ENCODE measurements at regions not wholly inside any gene's neighbourhood (a gene's known extent, or its start where the extent isn't known, plus 50 kb on each side); places are given as distances from the start of the nearest gene placed in this dataset.

GRCh38 chr5:6184481-6184880 lies 193.9 kb downstream of the MED10 start:
- no peak for TF ChIP-seq CTCF (IDR thresholded peaks at IDR 0.05; ENCODE audit: insufficient read depth, low read length, missing control alignments)
- CTCF ChIA-PET: no interaction called here
- POLR2A ChIA-PET: no interaction called here
- H3K4me3 ChIP-seq (ENCODE audit: low read depth, low read length): no peak overlapping the region
- DNase-seq (ENCODE audit: low read depth, low spot score): no peak

GRCh38 chr5:6183391-6184390 lies 194.7 kb downstream of the MED10 start:
- H3K4me3 ChIP-seq (ENCODE audit: low read depth, low read length): no peak overlapping the region
- TF ChIP-seq CTCF (IDR thresholded peaks at IDR 0.05; ENCODE audit: insufficient read depth, low read length, missing control alignments): no peak
- DNase-seq (ENCODE audit: low read depth, low spot score): no peak
- POLR2A ChIA-PET: no interaction called here
- CTCF ChIA-PET: no interaction called here

- ChIA-PET CTCF (no interaction called here), POLR2A (no interaction called here)
- no peak overlapping the region for H3K4me3 ChIP-seq (ENCODE audit: low read depth, low read length)
- no peak for TF ChIP-seq CTCF (IDR thresholded peaks at IDR 0.05; ENCODE audit: insufficient read depth, low read length, missing control alignments)
- no peak for DNase-seq (ENCODE audit: low read depth, low spot score)
Measured at GRCh38 chr5:6182271-6182815, 196.0 kb downstream of the MED10 start.

- DNase-seq (ENCODE audit: low read depth, low spot score): no peak
- CTCF ChIA-PET: no interaction called here
- no peak for TF ChIP-seq CTCF (IDR thresholded peaks at IDR 0.05; ENCODE audit: insufficient read depth, low read length, missing control alignments)
- H3K4me3 ChIP-seq (ENCODE audit: low read depth, low read length): no peak overlapping the region
- POLR2A ChIA-PET: no interaction called here
Measured at GRCh38 chr5:6181871-6182270, 196.5 kb downstream of the MED10 start.

- CTCF ChIA-PET: no interaction called here
- DNase-seq (ENCODE audit: low read depth, low spot score): no peak
- TF ChIP-seq CTCF (IDR thresholded peaks at IDR 0.05; ENCODE audit: insufficient read depth, low read length, missing control alignments): no peak
- no peak overlapping the region for H3K4me3 ChIP-seq (ENCODE audit: low read depth, low read length)
- POLR2A ChIA-PET: no interaction called here
Measured at GRCh38 chr5:6181147-6181729, 197.1 kb downstream of the MED10 start.

- CTCF ChIA-PET: no interaction called here
- TF ChIP-seq CTCF (IDR thresholded peaks at IDR 0.05; ENCODE audit: insufficient read depth, low read length, missing control alignments): no peak
- no peak overlapping the region for H3K4me3 ChIP-seq (ENCODE audit: low read depth, low read length)
- POLR2A ChIA-PET: no interaction called here
- DNase-seq (ENCODE audit: low read depth, low spot score): no peak
Measured at GRCh38 chr5:6180231-6180872, 198.0 kb downstream of the MED10 start.

All from AG04449 (cell line).